ENCODE measurements at regions not wholly inside any gene's neighbourhood (a gene's known extent, or its start where the extent isn't known, plus 50 kb on each side); places are given as distances from the start of the nearest gene placed in this dataset.

DNA sequence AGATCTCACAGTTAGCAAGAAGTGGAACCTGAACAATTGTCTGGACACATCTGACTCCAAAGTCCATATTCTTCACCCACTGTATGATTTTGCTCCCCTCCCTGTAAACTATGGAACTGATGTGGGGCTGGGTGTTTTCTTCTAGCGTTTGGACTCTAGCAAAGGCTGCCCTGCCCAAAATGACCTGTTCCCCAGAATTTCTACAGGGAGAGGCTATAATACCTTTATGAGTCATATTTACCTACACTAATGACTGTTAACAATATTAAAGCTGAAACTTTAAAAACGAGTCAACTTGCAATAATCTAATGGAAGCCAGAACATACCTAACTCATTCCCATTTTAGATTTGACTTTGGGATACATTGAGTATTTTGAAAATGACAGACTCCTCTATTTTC lies 531.2 kb upstream of the CFAP20DC start:
- ChIA-PET CTCF (no interaction called here), POLR2A (no interaction called here)
- DNase-seq (ENCODE audit: extremely low spot score): no peak
- no peak for TF ChIP-seq SP1 (IDR thresholded peaks at IDR 0.05)
- no peak for TF ChIP-seq FOXM1 (IDR thresholded peaks at IDR 0.05; ENCODE audit: borderline replicate concordance)
- no peak for TF ChIP-seq ZNF384 (IDR thresholded peaks at IDR 0.05)
- TF ChIP-seq FOXK2 (IDR thresholded peaks at IDR 0.05): no peak
- no peak for TF ChIP-seq ARNT (IDR thresholded peaks at IDR 0.05)
- no peak for TF ChIP-seq SUZ12 (IDR thresholded peaks at IDR 0.05)
- TF ChIP-seq NFRKB (IDR thresholded peaks at IDR 0.05): no peak
- TF ChIP-seq, protein P1, sequence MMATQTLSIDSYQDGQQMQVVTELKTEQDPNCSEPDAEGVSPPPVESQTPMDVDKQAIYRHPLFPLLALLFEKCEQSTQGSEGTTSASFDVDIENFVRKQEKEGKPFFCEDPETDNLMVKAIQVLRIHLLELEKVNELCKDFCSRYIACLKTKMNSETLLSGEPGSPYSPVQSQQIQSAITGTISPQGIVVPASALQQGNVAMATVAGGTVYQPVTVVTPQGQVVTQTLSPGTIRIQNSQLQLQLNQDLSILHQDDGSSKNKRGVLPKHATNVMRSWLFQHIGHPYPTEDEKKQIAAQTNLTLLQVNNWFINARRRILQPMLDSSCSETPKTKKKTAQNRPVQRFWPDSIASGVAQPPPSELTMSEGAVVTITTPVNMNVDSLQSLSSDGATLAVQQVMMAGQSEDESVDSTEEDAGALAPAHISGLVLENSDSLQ (IDR thresholded peaks at IDR 0.05): no peak
- no peak for TF ChIP-seq ELF4 (IDR thresholded peaks at IDR 0.05)
- no peak for TF ChIP-seq BHLHE40 (IDR thresholded peaks at IDR 0.05; ENCODE audit: borderline replicate concordance)

DNA sequence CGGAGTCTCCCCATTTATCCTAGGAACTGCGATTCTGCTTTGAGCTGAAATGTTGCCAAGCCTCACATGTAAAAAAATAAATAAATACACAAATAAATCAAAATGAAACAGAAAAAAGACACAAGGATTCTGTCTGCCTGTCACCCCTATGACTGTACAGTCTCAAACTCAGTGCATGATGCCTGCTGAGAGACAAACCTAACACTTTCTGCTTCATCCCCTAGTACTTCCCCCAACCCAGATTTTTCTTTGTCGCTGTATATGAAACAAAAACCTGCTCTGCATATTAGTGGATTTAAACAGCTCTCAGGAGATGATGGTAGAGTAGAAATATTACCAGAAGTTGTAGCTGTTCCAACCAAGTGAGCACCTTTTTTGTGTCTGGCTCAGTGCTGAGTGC lies 530.7 kb upstream of the CFAP20DC start:
- no peak for DNase-seq (ENCODE audit: extremely low spot score)
- TF ChIP-seq, protein P1 (IDR thresholded peaks at IDR 0.05): no peak
- TF ChIP-seq SUZ12 (IDR thresholded peaks at IDR 0.05) (no peak), NFRKB (IDR thresholded peaks at IDR 0.05) (no peak), CTBP1 (IDR thresholded peaks at IDR 0.05; ENCODE audit: borderline replicate concordance) (no peak), SP1 (IDR thresholded peaks at IDR 0.05) (no peak), TARDBP (IDR thresholded peaks at IDR 0.05) (no peak), FOXK2 (IDR thresholded peaks at IDR 0.05) (no peak), LEF1 (IDR thresholded peaks at IDR 0.05; ENCODE audit: borderline replicate concordance) (no peak), HDGF (IDR thresholded peaks at IDR 0.05; ENCODE audit: borderline replicate concordance) (no peak), ARNT (IDR thresholded peaks at IDR 0.05) (no peak), BHLHE40 (IDR thresholded peaks at IDR 0.05; ENCODE audit: borderline replicate concordance) (no peak), ZNF384 (IDR thresholded peaks at IDR 0.05) (no peak), FOXA1 (IDR thresholded peaks at IDR 0.05) (no peak), FOXM1 (IDR thresholded peaks at IDR 0.05; ENCODE audit: borderline replicate concordance) (no peak), L3MBTL2 (conservative IDR thresholded peaks at IDR 0.05) (no peak)
- CTCF ChIA-PET: no interaction called here
- POLR2A ChIA-PET: no interaction called here

DNA sequence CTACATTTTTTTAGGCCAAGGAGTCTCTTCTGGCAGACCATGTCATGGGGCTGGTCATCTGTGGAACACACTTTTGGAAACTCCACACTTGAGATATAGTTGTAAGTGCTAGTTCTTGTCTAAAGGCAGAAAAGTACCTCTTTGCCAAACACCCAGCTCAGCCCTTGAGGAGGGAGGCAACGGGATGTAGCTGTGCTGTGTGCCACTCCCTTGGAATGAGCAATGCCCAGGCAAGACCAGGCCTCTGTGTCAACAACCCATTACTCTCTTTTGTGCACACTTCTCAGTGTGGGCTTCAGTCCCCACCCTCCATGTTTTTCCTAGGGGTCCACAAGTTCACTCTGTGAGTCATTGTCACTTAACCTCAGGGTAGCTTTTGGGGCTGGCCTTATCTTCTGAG lies 528.3 kb upstream of the CFAP20DC start:
- no peak for DNase-seq (ENCODE audit: extremely low spot score)
- ChIA-PET CTCF (no interaction called here), POLR2A (no interaction called here)
- TF ChIP-seq FOXM1 (IDR thresholded peaks at IDR 0.05; ENCODE audit: borderline replicate concordance) (no peak), HDGF (IDR thresholded peaks at IDR 0.05; ENCODE audit: borderline replicate concordance) (no peak), FOXA1 (IDR thresholded peaks at IDR 0.05) (no peak), L3MBTL2 (conservative IDR thresholded peaks at IDR 0.05) (no peak), ARNT (IDR thresholded peaks at IDR 0.05) (no peak), SUZ12 (IDR thresholded peaks at IDR 0.05) (no peak), CTBP1 (IDR thresholded peaks at IDR 0.05; ENCODE audit: borderline replicate concordance) (no peak), ELF4 (IDR thresholded peaks at IDR 0.05) (no peak), BHLHE40 (IDR thresholded peaks at IDR 0.05; ENCODE audit: borderline replicate concordance) (no peak), FOXK2 (IDR thresholded peaks at IDR 0.05) (no peak), NFRKB (IDR thresholded peaks at IDR 0.05) (no peak), SP1 (IDR thresholded peaks at IDR 0.05) (no peak), TARDBP (IDR thresholded peaks at IDR 0.05) (no peak)
- TF ChIP-seq, protein P1 (IDR thresholded peaks at IDR 0.05): no peak

DNA sequence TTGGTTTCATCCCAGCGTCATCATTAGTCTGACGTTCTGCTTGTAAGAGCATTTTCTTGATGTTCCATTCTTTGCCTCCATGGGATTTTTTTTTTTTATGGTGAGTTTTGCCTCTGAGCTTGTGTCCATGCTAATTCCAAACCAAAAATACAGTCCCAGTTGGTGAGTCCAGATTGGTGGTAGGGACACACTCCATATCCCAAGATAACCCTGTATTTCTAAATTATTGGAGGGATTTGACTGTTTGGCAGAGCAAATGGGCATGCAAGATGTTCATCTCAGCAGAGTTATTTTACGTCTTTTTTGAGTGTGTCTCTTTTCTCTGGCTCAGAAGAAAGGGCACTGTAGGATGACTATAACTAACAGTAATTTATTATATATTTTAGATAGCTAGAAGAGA lies 526.8 kb upstream of the CFAP20DC start:
- TF ChIP-seq FOXK2 (IDR thresholded peaks at IDR 0.05) (no peak), FOXA1 (IDR thresholded peaks at IDR 0.05) (no peak), FOXM1 (IDR thresholded peaks at IDR 0.05; ENCODE audit: borderline replicate concordance) (no peak), TARDBP (IDR thresholded peaks at IDR 0.05) (no peak), SP1 (IDR thresholded peaks at IDR 0.05) (no peak), ARNT (IDR thresholded peaks at IDR 0.05) (no peak)
- TF ChIP-seq, protein P1 (IDR thresholded peaks at IDR 0.05): no peak
- DNase-seq (ENCODE audit: extremely low spot score): no peak
- POLR2A ChIA-PET: no interaction called here
- CTCF ChIA-PET: interaction anchor here (0.6 to 1.5 kb wide), 3 partner anchors 99 to 281 kb away, joined by 3 to 5 read pairs (median 4); no protein-coding TSS in a partner anchor

DNA sequence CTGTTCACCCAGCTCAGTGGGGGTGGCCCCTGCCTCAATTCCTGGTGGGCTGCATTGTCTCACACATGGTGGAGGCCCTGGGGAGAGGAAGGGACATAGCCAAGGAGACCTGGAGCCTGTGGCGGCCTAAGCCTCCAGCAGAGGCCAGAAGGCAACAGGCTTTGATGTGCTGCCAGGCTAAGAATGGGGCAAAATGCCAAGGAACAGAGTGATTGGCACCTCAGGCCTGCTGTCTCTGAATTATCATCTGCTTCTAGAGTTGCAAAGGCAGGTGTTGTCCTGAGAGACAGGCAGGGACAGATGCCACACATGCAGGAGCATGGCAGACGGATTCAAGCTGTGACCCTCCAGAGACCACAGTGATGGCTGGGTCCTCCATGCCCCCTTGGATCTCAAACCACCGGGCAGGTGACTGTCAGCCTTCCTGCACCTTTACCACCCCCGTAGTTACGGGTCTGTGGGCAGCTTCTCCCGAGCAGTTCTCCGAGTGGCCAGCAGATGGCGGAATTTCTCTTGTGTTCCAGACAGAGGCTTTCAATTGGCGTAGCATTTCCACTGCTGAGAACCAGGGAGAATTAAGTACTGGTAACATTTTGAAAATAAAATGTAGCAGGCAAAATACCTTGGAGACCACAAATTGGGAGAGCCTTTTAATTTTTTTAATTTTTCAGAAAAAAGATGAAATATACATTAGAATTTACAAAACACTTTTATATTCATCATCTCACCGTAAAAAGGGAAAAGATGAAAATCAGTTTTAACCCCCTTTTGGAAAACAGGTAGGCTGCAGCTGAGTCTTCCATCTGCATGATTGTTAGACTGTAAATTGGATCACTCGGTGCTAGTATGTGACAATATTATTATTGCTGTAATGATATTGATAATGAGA lies 525.5 kb upstream of the CFAP20DC start:
- peak; percentile 78 for DNase-seq (ENCODE audit: extremely low spot score)
- ChIA-PET POLR2A (no interaction called here), CTCF (interaction anchor here (0.6 to 1.5 kb wide), 3 partner anchors 16 to 283 kb away, joined by 3 to 5 read pairs (median 5); no protein-coding TSS in a partner anchor)
- TF ChIP-seq CTBP1 (IDR thresholded peaks at IDR 0.05; ENCODE audit: borderline replicate concordance) (no peak), ELF4 (IDR thresholded peaks at IDR 0.05) (no peak), FOXM1 (IDR thresholded peaks at IDR 0.05; ENCODE audit: borderline replicate concordance) (no peak), FOXK2 (IDR thresholded peaks at IDR 0.05) (no peak), ZNF384 (IDR thresholded peaks at IDR 0.05) (no peak), BHLHE40 (IDR thresholded peaks at IDR 0.05; ENCODE audit: borderline replicate concordance) (no peak), SUZ12 (IDR thresholded peaks at IDR 0.05) (no peak), NFRKB (IDR thresholded peaks at IDR 0.05) (no peak), LEF1 (IDR thresholded peaks at IDR 0.05; ENCODE audit: borderline replicate concordance) (no peak), HDGF (IDR thresholded peaks at IDR 0.05; ENCODE audit: borderline replicate concordance) (no peak), TARDBP (IDR thresholded peaks at IDR 0.05) (no peak), L3MBTL2 (conservative IDR thresholded peaks at IDR 0.05) (no peak), SP1 (IDR thresholded peaks at IDR 0.05) (no peak), FOXA1 (IDR thresholded peaks at IDR 0.05) (no peak)
- TF ChIP-seq, protein P1 (IDR thresholded peaks at IDR 0.05): no peak
